GM23248 (cell line): ENCODE measurements at regions not wholly inside any gene's neighbourhood (a gene's known extent, or its start where the extent isn't known, plus 50 kb on each side); places are given as distances from the start of the nearest gene placed in this dataset.

Experiments used
- EZH2 ChIP-seq: fragments of 200-600 bp; sonication (generic); IDR thresholded peaks from 2 replicates; pipeline ENCODE4 v1.6.1; 2018; ENCODE audit warnings: antibody characterized with exemption, mild to moderate bottlenecking; ENCODE audit not compliant: insufficient read depth, poor library complexity, severe bottlenecking
- EZH2phosphoT487 ChIP-seq: fragments of 200-600 bp; sonication (generic); IDR thresholded peaks from 2 replicates; pipeline ENCODE4 v1.6.1; 2018; ENCODE audit warnings: antibody characterized with exemption, moderate library complexity, mild to moderate bottlenecking, low read depth; ENCODE audit not compliant: insufficient read depth

GRCh38 chr3:124424396-124424795 lies 305.9 kb upstream of the UMPS start:
- TF ChIP-seq EZH2phosphoT487 = no peak
- no peak for TF ChIP-seq EZH2
